Thyroid gland (tissue), 4 donors: ENCODE measurements at regions not wholly inside any gene's neighbourhood (a gene's known extent, or its start where the extent isn't known, plus 50 kb on each side); places are given as distances from the start of the nearest gene placed in this dataset.
"Not testable (repeated sequence)": the region's sequence is repeated elsewhere in the genome, so short reads cannot be mapped to it uniquely, and the experiment has no call there.

Source experiments
- DNase-seq, 2 donors: peaks; one replicate each; pipeline ENCODE4 v3.0.0-alpha.2; 2019
- H3K27ac ChIP-seq, 3 donors: fragments of 200-600 bp; sonication (generic); 1 replicate in 2 of 3; 2 replicates in 1 of 3; pipeline ENCODE4 v1.5.1; 2016 to 2019; ENCODE audit warnings: mild to moderate bottlenecking in 1 of 3, moderate library complexity in 1 of 3
- H3K27me3 ChIP-seq: fragments of 200-600 bp; sonication (generic); one replicate; pipeline ENCODE4 v1.5.1; 2019
- H3K36me3 ChIP-seq, 2 donors: fragments of 200-600 bp; sonication (generic); one replicate each; pipeline ENCODE4 v1.5.1; 2016 to 2019
- H3K4me1 ChIP-seq, 2 donors: fragments of 200-600 bp; sonication (generic); one replicate each; pipeline ENCODE4 v1.5.1; 2017 to 2019
- H3K4me3 ChIP-seq, 3 donors: fragments of 200-600 bp; sonication (generic); replicated peaks in 1 of 3; 1 replicate in 2 of 3; 2 replicates in 1 of 3; pipeline ENCODE4 v1.5.1; 2016; ENCODE audit warnings: mild to moderate bottlenecking in 1 of 3
- H3K9me3 ChIP-seq: fragments of 200-600 bp; sonication (generic); one replicate; pipeline ENCODE4 v1.5.1; 2017
- CTCF ChIP-seq, 6 experiments: fragments of 200-600 bp in 3 of 6; fragments of 450-650 bp in 3 of 6; sonication (generic) in 3 of 6; IDR thresholded peaks; one replicate each; pipeline ENCODE4 v1.5.1; 2016 to 2019; ENCODE audit warnings: antibody characterized with exemption in 6 of 6, mild to moderate bottlenecking in 2 of 6, inconsistent platforms in 1 of 6, moderate library complexity in 1 of 6
- POLR2A ChIP-seq, 2 donors: fragments of 450-650 bp; IDR thresholded peaks; one replicate each; pipeline ENCODE4 v1.6.1; 2017; ENCODE audit warnings: antibody characterized with exemption in 2 of 2, mild to moderate bottlenecking in 2 of 2, moderate library complexity in 1 of 2
- WGBS, 2 donors: methylation state at CpG; one replicate each; pipeline ENCODE4 v1.1.5; 2017; 5-methylcytosine and 5-hydroxymethylcytosine counted together
- intact Hi-C: fragments of 100-400 bp; cut with DNase I; formaldehyde crosslinking; loops from one replicate; pipeline ENCODE4 v1.15.1; 2023

- H3K36me3 ChIP-seq = no peaks in the 10 kb centered on the region
- no peak for DNase-seq
- H3K4me3 ChIP-seq = no peak overlapping the region
- no peak overlapping the region for H3K27ac ChIP-seq
- WGBS, 2 donors = 71 to 83% methylated on average over 1 of the region's 1 CpG
- no peaks in the 10 kb centered on the region for H3K9me3 ChIP-seq
- no peaks in the 10 kb centered on the region for H3K27me3 ChIP-seq
- no peaks in the 10 kb centered on the region for H3K4me1 ChIP-seq
- intact Hi-C loops = no loop called here
- TF ChIP-seq CTCF (IDR thresholded peaks at IDR 0.05) (no peak), POLR2A (IDR thresholded peaks at IDR 0.05) (no peak)
Measured at GRCh38 chr15:99842071-99842470, 108.8 kb upstream of the LYSMD4 start.

- TF ChIP-seq CTCF (IDR thresholded peaks at IDR 0.05) (no peak), POLR2A (IDR thresholded peaks at IDR 0.05) (no peak)
- H3K27me3 ChIP-seq = no peaks in the 10 kb centered on the region
- no peak overlapping the region for H3K4me3 ChIP-seq
- no peaks in the 10 kb centered on the region for H3K36me3 ChIP-seq
- no peak overlapping the region for H3K27ac ChIP-seq
- intact Hi-C loops = no loop called here
- H3K9me3 ChIP-seq = no peaks in the 10 kb centered on the region
- 86 to 93% methylated on average over 4 of the region's 4 CpGs for WGBS, 2 donors
- no peaks in the 10 kb centered on the region for H3K4me1 ChIP-seq
- no peak for DNase-seq
Measured at GRCh38 chr15:99826157-99826780, 93.0 kb upstream of the LYSMD4 start.

- no peak for TF ChIP-seq POLR2A (IDR thresholded peaks at IDR 0.05)
- TF ChIP-seq CTCF (IDR thresholded peaks at IDR 0.05) = no peak
- intact Hi-C loops = no loop called here
- DNase-seq = no peak
- WGBS, 2 donors = 87 to 90% methylated on average over 5 of the region's 5 CpGs
- Histone ChIP-seq H3K36me3 (no peaks in the 10 kb centered on the region), H3K27ac (no peak overlapping the region), H3K9me3 (no peaks in the 10 kb centered on the region), H3K4me1 (peaks cover 0 to 6% of the 10 kb centered on the region in 2 donors), H3K4me3 (no peak overlapping the region), H3K27me3 (no peaks in the 10 kb centered on the region)
Measured at GRCh38 chr15:99823346-99823745, 90.1 kb upstream of the LYSMD4 start.

GRCh38 chr15:99819981-99820718 lies 86.9 kb upstream of the LYSMD4 start:
- TF ChIP-seq POLR2A (IDR thresholded peaks at IDR 0.05) = no peak
- TF ChIP-seq CTCF (IDR thresholded peaks at IDR 0.05) = no peak
- no peak overlapping the region for H3K4me3 ChIP-seq
- peaks cover 0 to 10% of the 10 kb centered on the region in 2 donors for H3K4me1 ChIP-seq
- no peaks in the 10 kb centered on the region for H3K36me3 ChIP-seq
- no peaks in the 10 kb centered on the region for H3K27me3 ChIP-seq
- no peak overlapping the region for H3K27ac ChIP-seq
- 93 to 97% methylated on average over 2 of the region's 2 CpGs for WGBS, 2 donors
- intact Hi-C loops = no loop called here
- DNase-seq = no peak
- H3K9me3 ChIP-seq = no peaks in the 10 kb centered on the region

- Histone ChIP-seq H3K4me1 (peaks cover 0 to 10% of the 10 kb centered on the region in 2 donors), H3K27ac (peak overlapping the region in 1 of 3 donors; percentile 52), H3K27me3 (no peaks in the 10 kb centered on the region), H3K9me3 (no peaks in the 10 kb centered on the region), H3K36me3 (no peaks in the 10 kb centered on the region), H3K4me3 (no peak overlapping the region)
- intact Hi-C loops = no loop called here
- 42 to 49% methylated on average over 3 of the region's 3 CpGs for WGBS, 2 donors
- TF ChIP-seq POLR2A (IDR thresholded peaks at IDR 0.05) = no peak
- no peak for TF ChIP-seq CTCF (IDR thresholded peaks at IDR 0.05)
- DNase-seq = peak; percentile 34 to 45
Measured at GRCh38 chr15:99818872-99819271, 85.6 kb upstream of the LYSMD4 start.

GRCh38 chr15:99816862-99817261 lies 83.6 kb upstream of the LYSMD4 start:
- H3K4me3 ChIP-seq, H3K9me3 ChIP-seq, H3K4me1 ChIP-seq, H3K36me3 ChIP-seq, intact Hi-C loops, H3K27ac ChIP-seq, DNase-seq, H3K27me3 ChIP-seq: not testable (repeated sequence)
- 88 to 91% methylated on average over 2 of the region's 2 CpGs for WGBS, 2 donors

- H3K4me1 ChIP-seq, H3K36me3 ChIP-seq, H3K27ac ChIP-seq, H3K27me3 ChIP-seq, DNase-seq, H3K4me3 ChIP-seq, intact Hi-C loops, H3K9me3 ChIP-seq: not testable (repeated sequence)
- WGBS, 2 donors = 97 to 99% methylated on average over 2 of the region's 2 CpGs
Measured at GRCh38 chr15:99810663-99811062, 77.4 kb upstream of the LYSMD4 start.

- DNase-seq, H3K9me3 ChIP-seq, H3K36me3 ChIP-seq, H3K27ac ChIP-seq, H3K4me3 ChIP-seq, H3K4me1 ChIP-seq, intact Hi-C loops, H3K27me3 ChIP-seq: not testable (repeated sequence)
- 86 to 88% methylated on average over 13 to 32 of the region's 33 CpGs for WGBS, 2 donors
Measured at GRCh38 chr15:99799854-99800250, 66.6 kb upstream of the LYSMD4 start.
